Heart left ventricle (tissue), 13 donors: ENCODE measurements at regions not wholly inside any gene's neighbourhood (a gene's known extent, or its start where the extent isn't known, plus 50 kb on each side); places are given as distances from the start of the nearest gene placed in this dataset.
"Not testable (repeated sequence)": the region's sequence is repeated elsewhere in the genome, so short reads cannot be mapped to it uniquely, and the experiment has no call there.

ENCODE experiments used
- POLR2A ChIP-seq, 2 donors: fragments of 450-650 bp; IDR thresholded peaks; one replicate each; pipeline ENCODE4 v1.6.1; 2017; ENCODE audit warnings: antibody characterized with exemption in 2 of 2, mild to moderate bottlenecking in 2 of 2, moderate library complexity in 2 of 2
- TF ChIP-seq, protein P1 (sequence below), 12 donors: fragments of 200-600 bp; sonication (generic) in 4 of 12; IDR thresholded peaks; one replicate each; pipeline versions ENCODE4 v1.5.0 to v1.8.0; 2018 to 2022; ENCODE audit warnings: antibody characterized with exemption in 12 of 12, mild to moderate bottlenecking in 5 of 12
- donor health status: ischemic (EF 13 %, LVEDD 7.1; RV severe dilation, severe dysfunction).
- donor health status: DM: no; HTN: yes; CAD: no.
- donor health status: DM: no; HTN: no; CAD: no.
- donor health status: ischemic (EF 25% LVEDD 6.9; RV normal size, moderate dysfunction).
- donor health status: ischemic (EF 25% LVEDD 5.7; RV mildly dilated, moderate dysfunction).
- donor health status: ischemic (EF 35%, LVEDD 5.7; RV mildly dilated, moderate dysfunction).
- donor health status: nonischemic (EF 11% LVEDD 7.7; RV severe dilation, severe dysfunction).
- donor health status: DM: yes; HTN: yes; CAD: no.
- donor health status: PGD.
- donor health status: ischemic (EF 29% LVEDD 5.4; RV normal size, mild dysfunction).
- donor health status: nonischemic (EF 23%, LVEDD 6.1; RV moderate dilation, normal function).

DNA sequence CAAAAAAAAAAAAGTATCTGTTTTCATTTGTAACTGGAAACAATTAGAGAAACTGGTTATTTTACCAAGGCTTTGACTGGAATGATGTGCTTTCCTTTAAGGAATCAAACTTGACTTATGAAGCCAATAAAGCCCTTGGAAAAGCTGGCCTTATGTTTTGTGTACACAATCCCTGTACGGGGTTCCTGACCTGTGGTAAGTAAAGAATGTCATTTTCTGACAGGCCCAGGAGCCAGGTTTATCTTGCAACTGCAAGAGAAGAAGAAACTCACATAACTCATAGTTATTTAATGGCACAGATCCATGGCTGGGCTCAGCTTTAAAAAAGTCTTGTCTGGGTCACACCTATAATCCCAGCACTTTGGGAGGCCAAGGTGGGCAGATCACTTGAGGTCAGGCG is 235.9 kb upstream of the RAI14 start:
- TF ChIP-seq, protein P1, sequence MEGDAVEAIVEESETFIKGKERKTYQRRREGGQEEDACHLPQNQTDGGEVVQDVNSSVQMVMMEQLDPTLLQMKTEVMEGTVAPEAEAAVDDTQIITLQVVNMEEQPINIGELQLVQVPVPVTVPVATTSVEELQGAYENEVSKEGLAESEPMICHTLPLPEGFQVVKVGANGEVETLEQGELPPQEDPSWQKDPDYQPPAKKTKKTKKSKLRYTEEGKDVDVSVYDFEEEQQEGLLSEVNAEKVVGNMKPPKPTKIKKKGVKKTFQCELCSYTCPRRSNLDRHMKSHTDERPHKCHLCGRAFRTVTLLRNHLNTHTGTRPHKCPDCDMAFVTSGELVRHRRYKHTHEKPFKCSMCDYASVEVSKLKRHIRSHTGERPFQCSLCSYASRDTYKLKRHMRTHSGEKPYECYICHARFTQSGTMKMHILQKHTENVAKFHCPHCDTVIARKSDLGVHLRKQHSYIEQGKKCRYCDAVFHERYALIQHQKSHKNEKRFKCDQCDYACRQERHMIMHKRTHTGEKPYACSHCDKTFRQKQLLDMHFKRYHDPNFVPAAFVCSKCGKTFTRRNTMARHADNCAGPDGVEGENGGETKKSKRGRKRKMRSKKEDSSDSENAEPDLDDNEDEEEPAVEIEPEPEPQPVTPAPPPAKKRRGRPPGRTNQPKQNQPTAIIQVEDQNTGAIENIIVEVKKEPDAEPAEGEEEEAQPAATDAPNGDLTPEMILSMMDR (IDR thresholded peaks at IDR 0.05): not testable (repeated sequence)
- not testable (repeated sequence) for TF ChIP-seq POLR2A (IDR thresholded peaks at IDR 0.05)
